ENCODE measurements at regions not wholly inside any gene's neighbourhood (a gene's known extent, or its start where the extent isn't known, plus 50 kb on each side); places are given as distances from the start of the nearest gene placed in this dataset.

DNA sequence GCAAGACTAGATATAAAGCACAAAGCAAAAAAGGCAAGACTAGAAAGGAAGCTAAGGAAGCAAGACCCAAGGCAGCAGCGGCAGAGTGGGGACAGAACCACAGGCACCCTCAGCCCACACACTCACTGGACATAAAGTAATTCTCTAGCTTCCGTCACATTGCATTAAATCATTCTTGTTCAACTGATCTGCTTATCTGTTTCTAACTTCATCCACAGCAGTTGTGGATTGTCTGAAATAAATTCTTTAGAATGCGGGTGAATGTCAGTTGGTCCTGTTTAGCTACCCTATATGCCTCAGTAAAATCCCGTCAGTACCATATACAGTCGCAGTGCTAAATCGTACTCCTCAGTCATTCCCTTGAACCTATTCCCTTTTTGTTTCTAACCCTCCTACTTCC, 183.2 kb upstream of the SLC39A10 start:
- no TSS peak for BruUV-seq (replicated peaks)
- H3K36me3 ChIP-seq (ENCODE audit: low read depth): no peaks in the 10 kb centered on the region
- H4K20me1 ChIP-seq (ENCODE audit: insufficient read depth): no peaks in the 10 kb centered on the region
- POLR2A ChIA-PET (ENCODE audit: unreplicated experiment): no interaction called here
- H3K4me1 ChIP-seq (replicated peaks; ENCODE audit: insufficient read depth): no peaks in the 10 kb centered on the region
- intact Hi-C loops (cut with micrococcal nuclease; ENCODE audit: unreplicated experiment): no loop called here
- no peaks in the 10 kb centered on the region for H3F3A ChIP-seq (ENCODE audit: insufficient read depth, low read depth)
- DNase-seq: no peak
- H3K79me2 ChIP-seq (ENCODE audit: low read depth): no peaks in the 10 kb centered on the region
- no peak overlapping the region for H3K4me3 ChIP-seq
- no peak overlapping the region for H3K27ac ChIP-seq
- H3K4me2 ChIP-seq: no peak overlapping the region
- CTCF ChIA-PET: no interaction called here
- H2AFZ ChIP-seq: no peak overlapping the region
- no peaks in the 10 kb centered on the region for H3K9me2 ChIP-seq (ENCODE audit: insufficient read depth)
- no peaks in the 10 kb centered on the region for H3K27me3 ChIP-seq (ENCODE audit: insufficient read depth, low read depth)
- TF ChIP-seq EZH2 (IDR thresholded peaks at IDR 0.05; ENCODE audit: low read depth): no peak
- TF ChIP-seq, protein P1, sequence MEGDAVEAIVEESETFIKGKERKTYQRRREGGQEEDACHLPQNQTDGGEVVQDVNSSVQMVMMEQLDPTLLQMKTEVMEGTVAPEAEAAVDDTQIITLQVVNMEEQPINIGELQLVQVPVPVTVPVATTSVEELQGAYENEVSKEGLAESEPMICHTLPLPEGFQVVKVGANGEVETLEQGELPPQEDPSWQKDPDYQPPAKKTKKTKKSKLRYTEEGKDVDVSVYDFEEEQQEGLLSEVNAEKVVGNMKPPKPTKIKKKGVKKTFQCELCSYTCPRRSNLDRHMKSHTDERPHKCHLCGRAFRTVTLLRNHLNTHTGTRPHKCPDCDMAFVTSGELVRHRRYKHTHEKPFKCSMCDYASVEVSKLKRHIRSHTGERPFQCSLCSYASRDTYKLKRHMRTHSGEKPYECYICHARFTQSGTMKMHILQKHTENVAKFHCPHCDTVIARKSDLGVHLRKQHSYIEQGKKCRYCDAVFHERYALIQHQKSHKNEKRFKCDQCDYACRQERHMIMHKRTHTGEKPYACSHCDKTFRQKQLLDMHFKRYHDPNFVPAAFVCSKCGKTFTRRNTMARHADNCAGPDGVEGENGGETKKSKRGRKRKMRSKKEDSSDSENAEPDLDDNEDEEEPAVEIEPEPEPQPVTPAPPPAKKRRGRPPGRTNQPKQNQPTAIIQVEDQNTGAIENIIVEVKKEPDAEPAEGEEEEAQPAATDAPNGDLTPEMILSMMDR (conservative IDR thresholded peaks at IDR 0.05): no peak
- no peaks in the 10 kb centered on the region for H3K9me3 ChIP-seq (ENCODE audit: insufficient read depth, low read depth)

DNA sequence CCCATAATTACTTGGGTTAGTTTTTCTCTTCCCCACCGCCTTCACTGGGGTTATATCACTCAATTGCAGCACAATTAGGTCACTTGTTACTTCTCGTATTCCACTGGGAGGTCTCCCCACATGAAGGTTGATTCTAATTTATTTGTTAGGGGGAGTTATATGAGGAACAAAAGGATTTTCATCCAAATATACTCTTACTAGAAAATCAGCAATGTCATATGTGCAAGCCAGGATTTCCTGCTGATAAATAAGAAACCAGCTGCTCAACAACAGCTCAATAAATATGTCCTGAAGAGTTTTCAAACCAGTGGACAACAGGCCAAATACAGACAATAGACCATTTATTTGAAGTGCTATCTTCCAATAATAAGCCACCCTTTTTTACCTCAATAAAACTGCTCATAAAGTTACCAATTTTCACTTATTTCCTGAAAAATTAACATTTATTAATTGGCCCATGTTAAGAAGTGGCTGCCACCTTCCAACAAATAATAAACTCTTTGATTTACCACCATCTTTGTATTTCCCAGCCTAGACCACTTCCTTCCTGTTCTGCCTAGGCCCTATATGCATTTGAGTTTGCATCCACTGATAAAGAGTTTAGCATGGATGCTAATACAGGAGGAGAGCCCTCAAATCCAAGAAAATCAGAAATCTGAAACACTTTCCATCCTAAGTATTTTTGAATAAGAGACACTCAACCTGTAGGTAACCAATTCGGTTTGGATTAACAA, 184.4 kb upstream of the SLC39A10 start:
- Histone ChIP-seq H3K79me2 (ENCODE audit: low read depth) (no peaks in the 10 kb centered on the region), H3K9me2 (ENCODE audit: insufficient read depth) (no peaks in the 10 kb centered on the region), H3K27me3 (ENCODE audit: insufficient read depth, low read depth) (no peaks in the 10 kb centered on the region), H3K9me3 (ENCODE audit: insufficient read depth, low read depth) (no peaks in the 10 kb centered on the region), H3K36me3 (ENCODE audit: low read depth) (no peaks in the 10 kb centered on the region), H2AFZ (no peak overlapping the region), H3K4me2 (no peak overlapping the region), H3K4me1 (replicated peaks; ENCODE audit: insufficient read depth) (no peaks in the 10 kb centered on the region), H4K20me1 (ENCODE audit: insufficient read depth) (no peaks in the 10 kb centered on the region), H3K27ac (no peak overlapping the region), H3F3A (ENCODE audit: insufficient read depth, low read depth) (no peaks in the 10 kb centered on the region), H3K4me3 (no peak overlapping the region)
- BruUV-seq (replicated peaks): no TSS peak
- DNase-seq: no peak
- intact Hi-C loops (cut with micrococcal nuclease; ENCODE audit: unreplicated experiment): no loop called here
- CTCF ChIA-PET: no interaction called here
- POLR2A ChIA-PET (ENCODE audit: unreplicated experiment): no interaction called here
- TF ChIP-seq, protein P1 (conservative IDR thresholded peaks at IDR 0.05): no peak
- TF ChIP-seq EZH2 (IDR thresholded peaks at IDR 0.05; ENCODE audit: low read depth): no peak

DNA sequence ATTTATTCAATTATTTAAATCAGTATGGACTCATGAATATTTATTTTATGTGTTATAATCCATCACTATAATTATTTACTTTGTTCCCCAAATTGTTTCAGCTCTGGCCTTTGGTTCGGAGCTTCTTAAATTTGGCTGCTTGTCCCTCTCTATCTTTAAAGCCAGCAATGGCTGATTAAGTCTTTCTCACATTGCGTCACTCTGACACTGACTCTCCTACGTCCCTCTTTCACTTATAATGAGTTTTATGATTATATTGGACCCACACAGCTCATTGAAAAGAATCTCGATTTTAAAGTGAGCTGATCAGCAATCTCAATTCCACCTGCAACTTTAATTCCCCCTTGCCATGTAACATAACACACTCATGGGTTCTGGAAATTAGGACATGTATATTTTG, 185.2 kb upstream of the SLC39A10 start:
- no peaks in the 10 kb centered on the region for H3K36me3 ChIP-seq (ENCODE audit: low read depth)
- intact Hi-C loops (cut with micrococcal nuclease; ENCODE audit: unreplicated experiment): no loop called here

More for the DNA sequence above, 185.2 kb upstream of the SLC39A10 start:
- no TSS peak for BruUV-seq (replicated peaks)
- no peak overlapping the region for H3K4me3 ChIP-seq
- H3K9me3 ChIP-seq (ENCODE audit: insufficient read depth, low read depth): no peaks in the 10 kb centered on the region
- no peaks in the 10 kb centered on the region for H4K20me1 ChIP-seq (ENCODE audit: insufficient read depth)
- no peak for DNase-seq
- H3K4me2 ChIP-seq: no peak overlapping the region
- no peaks in the 10 kb centered on the region for H3K79me2 ChIP-seq (ENCODE audit: low read depth)
- H3K4me1 ChIP-seq (replicated peaks; ENCODE audit: insufficient read depth): no peaks in the 10 kb centered on the region
- no peaks in the 10 kb centered on the region for H3F3A ChIP-seq (ENCODE audit: insufficient read depth, low read depth)
- H3K9me2 ChIP-seq (ENCODE audit: insufficient read depth): no peaks in the 10 kb centered on the region
- CTCF ChIA-PET: no interaction called here
- no peaks in the 10 kb centered on the region for H3K27me3 ChIP-seq (ENCODE audit: insufficient read depth, low read depth)
- H3K27ac ChIP-seq: no peak overlapping the region
- H2AFZ ChIP-seq: no peak overlapping the region
- TF ChIP-seq, protein P1 (conservative IDR thresholded peaks at IDR 0.05): no peak
- TF ChIP-seq EZH2 (IDR thresholded peaks at IDR 0.05; ENCODE audit: low read depth): no peak
- POLR2A ChIA-PET (ENCODE audit: unreplicated experiment): no interaction called here

Measured in PC-9 (cell line).